ENCODE measurements at regions not wholly inside any gene's neighbourhood (a gene's known extent, or its start where the extent isn't known, plus 50 kb on each side); places are given as distances from the start of the nearest gene placed in this dataset.

DNA sequence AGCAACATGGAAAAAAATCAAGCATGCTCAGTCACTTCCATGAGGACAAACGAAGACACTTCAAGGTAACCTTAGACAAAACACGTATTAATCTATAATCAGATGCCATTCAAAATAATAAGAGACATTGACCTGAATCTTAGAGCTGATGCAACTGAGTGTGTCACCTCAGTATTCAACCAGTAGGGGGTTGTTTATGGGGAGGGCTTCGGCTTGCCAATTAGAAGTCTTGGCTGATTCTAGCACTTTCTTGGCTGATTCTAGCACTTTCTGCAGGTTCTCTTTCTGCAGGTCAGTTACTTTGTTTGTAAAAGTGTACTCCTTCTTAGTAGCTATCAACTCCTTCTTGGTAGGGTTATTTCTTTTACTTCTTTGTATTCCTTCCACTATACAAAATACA lies 317.6 kb downstream of the ENC1 start:
- TF ChIP-seq CTCF (conservative IDR thresholded peaks at IDR 0.05; ENCODE audit: low read depth, low read length) (no peak), EZH2phosphoT487 (IDR thresholded peaks at IDR 0.05; ENCODE audit: borderline replicate concordance, low read length) (no peak), EZH2 (IDR thresholded peaks at IDR 0.05; ENCODE audit: low read length, unreplicated experiment) (no peak)
